Spleen (tissue), 7 donors: ENCODE measurements at regions not wholly inside any gene's neighbourhood (a gene's known extent, or its start where the extent isn't known, plus 50 kb on each side); places are given as distances from the start of the nearest gene placed in this dataset.

ENCODE experiments used
- POLR2A ChIP-seq, 3 donors: fragments of 450-650 bp; IDR thresholded peaks; one replicate each; pipeline ENCODE4 v1.5.1; 2017; ENCODE audit warnings: antibody characterized with exemption in 3 of 3, mild to moderate bottlenecking in 1 of 3
- POLR2AphosphoS5 ChIP-seq, 3 donors: sonication (generic); formaldehyde crosslinking; IDR thresholded peaks; one replicate each; pipeline ENCODE4 v1.5.1; 2017; ENCODE audit warnings: antibody characterized with exemption in 3 of 3
- TF ChIP-seq, protein P1 (sequence below), 11 experiments: fragments of 200-600 bp in 7 of 11; fragments of 450-650 bp in 4 of 11; sonication (generic) in 4 of 11; IDR thresholded peaks in 8 of 11; conservative IDR thresholded peaks in 3 of 11; 1 replicate in 7 of 11; 2 replicates in 4 of 11; pipeline versions ENCODE4 v1.4.0 to v1.8.0; 2016 to 2021; ENCODE audit warnings: antibody characterized with exemption in 11 of 11, inconsistent platforms in 4 of 11, mild to moderate bottlenecking in 1 of 11
- donor health status: DM: no; HTN: no; CAD: no; lungs with moderate emphysema.
- donor health status: DM: no; HTN: no; CAD: no.
- donor health status: DM: no; HTN: no; CAD: no.

DNA sequence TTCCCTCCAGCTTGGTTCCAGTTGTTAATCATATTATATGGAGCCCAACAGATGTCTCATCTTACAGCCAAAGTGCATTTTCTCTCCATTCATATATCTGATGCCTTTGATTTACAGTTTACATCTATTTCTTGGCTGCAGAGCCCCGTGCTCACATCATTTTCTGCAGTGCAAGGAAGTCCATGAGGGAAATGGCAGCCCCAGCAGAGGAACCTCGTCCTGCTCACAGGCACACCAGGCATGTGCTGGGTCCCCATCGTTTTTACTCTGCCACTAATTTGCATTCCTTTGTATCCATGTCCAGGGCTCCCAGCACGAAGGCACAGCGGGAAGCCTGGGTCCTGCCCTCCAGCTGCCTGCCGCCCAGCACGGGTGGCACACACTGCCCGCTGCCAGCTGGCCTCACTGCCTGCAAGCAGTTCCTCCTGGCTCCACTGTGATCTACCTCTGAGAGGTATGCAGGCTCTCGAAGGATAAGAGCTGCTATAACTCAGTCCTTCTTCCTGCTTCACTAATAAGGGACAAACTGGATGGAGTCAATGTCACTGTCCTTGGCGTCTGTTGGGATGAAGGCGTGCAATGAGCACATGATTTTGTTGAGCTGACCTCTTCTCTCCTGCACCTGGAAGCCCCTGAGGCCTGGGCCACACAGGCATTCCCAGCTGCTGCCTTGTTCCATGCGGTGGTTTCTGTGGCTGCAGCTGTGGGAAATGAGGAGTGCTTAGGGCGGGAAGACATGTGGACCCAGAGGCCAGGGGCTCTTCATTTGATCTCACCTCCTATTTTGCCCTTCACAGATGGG, 583.6 kb upstream of the MGMT start:
- TF ChIP-seq, protein P1, sequence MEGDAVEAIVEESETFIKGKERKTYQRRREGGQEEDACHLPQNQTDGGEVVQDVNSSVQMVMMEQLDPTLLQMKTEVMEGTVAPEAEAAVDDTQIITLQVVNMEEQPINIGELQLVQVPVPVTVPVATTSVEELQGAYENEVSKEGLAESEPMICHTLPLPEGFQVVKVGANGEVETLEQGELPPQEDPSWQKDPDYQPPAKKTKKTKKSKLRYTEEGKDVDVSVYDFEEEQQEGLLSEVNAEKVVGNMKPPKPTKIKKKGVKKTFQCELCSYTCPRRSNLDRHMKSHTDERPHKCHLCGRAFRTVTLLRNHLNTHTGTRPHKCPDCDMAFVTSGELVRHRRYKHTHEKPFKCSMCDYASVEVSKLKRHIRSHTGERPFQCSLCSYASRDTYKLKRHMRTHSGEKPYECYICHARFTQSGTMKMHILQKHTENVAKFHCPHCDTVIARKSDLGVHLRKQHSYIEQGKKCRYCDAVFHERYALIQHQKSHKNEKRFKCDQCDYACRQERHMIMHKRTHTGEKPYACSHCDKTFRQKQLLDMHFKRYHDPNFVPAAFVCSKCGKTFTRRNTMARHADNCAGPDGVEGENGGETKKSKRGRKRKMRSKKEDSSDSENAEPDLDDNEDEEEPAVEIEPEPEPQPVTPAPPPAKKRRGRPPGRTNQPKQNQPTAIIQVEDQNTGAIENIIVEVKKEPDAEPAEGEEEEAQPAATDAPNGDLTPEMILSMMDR (IDR thresholded peaks at IDR 0.05 in 8 of 11, conservative IDR thresholded peaks at IDR 0.05 in 3 of 11): no peak
- no peak for TF ChIP-seq POLR2A (IDR thresholded peaks at IDR 0.05)
- no peak for TF ChIP-seq POLR2AphosphoS5 (IDR thresholded peaks at IDR 0.05)
